HTERT RPE-1 (cell line): ENCODE measurements at regions not wholly inside any gene's neighbourhood (a gene's known extent, or its start where the extent isn't known, plus 50 kb on each side); places are given as distances from the start of the nearest gene placed in this dataset.
"Not testable (repeated sequence)": the region's sequence is repeated elsewhere in the genome, so short reads cannot be mapped to it uniquely, and the experiment has no call there.

Experiments
- in situ Hi-C: fragments of 300-500 bp; cut with MboI; formaldehyde crosslinking; loops from 4 replicates; pipeline ENCODE4 v1.14.3; 2020; ENCODE audit warnings: low sequenced_read_pairs

- in situ Hi-C loops: no loop called here
These were observed 159.6 kb upstream of the STK32A start for GRCh38 chr5:147075187-147075586.

GRCh38 chr5:147080391-147080790, 154.4 kb upstream of the STK32A start:
- in situ Hi-C loops: no loop called here

GRCh38 chr5:147081311-147081764, 153.5 kb upstream of the STK32A start:
- in situ Hi-C loops: no loop called here

- in situ Hi-C loops: no loop called here
These were observed 150.1 kb upstream of the STK32A start for GRCh38 chr5:147084702-147085101.

GRCh38 chr5:147085409-147085808, 149.4 kb upstream of the STK32A start:
- in situ Hi-C loops: no loop called here

- in situ Hi-C loops: no loop called here
These were observed 142.8 kb upstream of the STK32A start for GRCh38 chr5:147092044-147092443.

- in situ Hi-C loops: no loop called here
These were observed 141.7 kb upstream of the STK32A start for GRCh38 chr5:147093138-147093537.

- in situ Hi-C loops: no loop called here
These were observed 139.1 kb upstream of the STK32A start for GRCh38 chr5:147095740-147096139.

GRCh38 chr5:147098233-147098790, 136.5 kb upstream of the STK32A start:
- in situ Hi-C loops: no loop called here

- in situ Hi-C loops: no loop called here
These were observed 133.0 kb upstream of the STK32A start for GRCh38 chr5:147101659-147102369.

GRCh38 chr5:147112899-147113298, 121.9 kb upstream of the STK32A start:
- in situ Hi-C loops: no loop called here

- in situ Hi-C loops: no loop called here
These were observed 120.9 kb upstream of the STK32A start for GRCh38 chr5:147113967-147114366.

- in situ Hi-C loops: not testable (repeated sequence)
These were observed 95.1 kb upstream of the STK32A start for GRCh38 chr5:147139759-147140158.

- in situ Hi-C loops: no loop called here
These were observed 94.3 kb upstream of the STK32A start for GRCh38 chr5:147140558-147140957.

- in situ Hi-C loops: not testable (repeated sequence)
These were observed 93.2 kb upstream of the STK32A start for GRCh38 chr5:147141580-147141979.

GRCh38 chr5:147143215-147143614, 91.6 kb upstream of the STK32A start:
- in situ Hi-C loops: no loop called here

- in situ Hi-C loops: no loop called here
These were observed 89.5 kb upstream of the STK32A start for GRCh38 chr5:147145328-147145727.

- in situ Hi-C loops: no loop called here
These were observed 86.1 kb upstream of the STK32A start for GRCh38 chr5:147148715-147149114.

GRCh38 chr5:147152086-147152485, 82.7 kb upstream of the STK32A start:
- in situ Hi-C loops: no loop called here

- in situ Hi-C loops: no loop called here
These were observed 80.0 kb upstream of the STK32A start for GRCh38 chr5:147154809-147155208.

GRCh38 chr5:147156012-147156411, 78.8 kb upstream of the STK32A start:
- in situ Hi-C loops: no loop called here

- in situ Hi-C loops: no loop called here
These were observed 73.7 kb upstream of the STK32A start for GRCh38 chr5:147160902-147161700.
